IMR-90 (cell line): ENCODE measurements at regions not wholly inside any gene's neighbourhood (a gene's known extent, or its start where the extent isn't known, plus 50 kb on each side); places are given as distances from the start of the nearest gene placed in this dataset.

Source experiments
- ATAC-seq: fragments of 200-7000 bp; cut with Tn5 transposase; 2 replicates; pipeline ENCODE4 v1.9.1; 2020; ENCODE audit warnings: low read depth, mild to moderate bottlenecking, moderate library complexity
- BruUV-seq: library from RNA; stranded (reverse); fragments of 400-500 nt; replicated peaks from 2 replicates; lab custom pipeline; 2021; lab: Mats Ljungman, UMichigan
- CTCF ChIA-PET: fragments of 300-600 bp; formaldehyde crosslinking; extraction: SDS; loops from one replicate; lab custom pipeline; 2021; ENCODE audit warnings: antibody characterized with exemption; lab: Yijun Ruan, JAX
- POLR2A ChIA-PET: fragments of 300-600 bp; sonication (Branson Sonifier 250); formaldehyde crosslinking; loops from one replicate; lab custom pipeline; 2022; ENCODE audit warnings: antibody characterized with exemption; ENCODE audit not compliant: unreplicated experiment; lab: Charles Lee
- DNase-seq: peaks from one replicate; pipeline ENCODE4 v3.0.0; 2013
- H2AFZ ChIP-seq: replicated peaks from 2 replicates; pipeline ENCODE3; 2013; ENCODE audit warnings: low read length, mild to moderate bottlenecking; ENCODE audit not compliant: poor library complexity
- H2AK5ac ChIP-seq: 2 replicates; pipeline ENCODE4 v1.6.1; 2013; ENCODE audit warnings: low read depth, low read length, inconsistent platforms
- H2AK9ac ChIP-seq: replicated peaks from 2 replicates; pipeline ENCODE3; 2013; ENCODE audit warnings: mild to moderate bottlenecking, low read depth, low read length, moderate library complexity; ENCODE audit not compliant: poor library complexity
- H2BK120ac ChIP-seq: 2 replicates; pipeline ENCODE4 v1.6.1; 2013; ENCODE audit warnings: low read depth, low read length, inconsistent platforms
- H2BK15ac ChIP-seq: 3 replicates; pipeline ENCODE4 v1.6.1; 2013; ENCODE audit warnings: low read depth, low read length, inconsistent platforms
- H2BK20ac ChIP-seq: 2 replicates; pipeline ENCODE4 v1.6.1; 2013; ENCODE audit warnings: low read depth, mild to moderate bottlenecking, inconsistent platforms, low read length, moderate library complexity
- H2BK5ac ChIP-seq: 2 replicates; pipeline ENCODE4 v1.6.1; 2013; ENCODE audit warnings: mild to moderate bottlenecking, low read depth, low read length, inconsistent platforms; ENCODE audit not compliant: poor library complexity, severe bottlenecking
- H3K14ac ChIP-seq: replicated peaks from 2 replicates; pipeline ENCODE4 v1.6.1; 2013; ENCODE audit warnings: low read depth, low read length, inconsistent platforms
- H3K18ac ChIP-seq: 2 replicates; pipeline ENCODE4 v1.6.1; 2013; ENCODE audit warnings: low read depth, low read length, control low read depth
- H3K23ac ChIP-seq: 2 replicates; pipeline ENCODE4 v1.6.1; 2013; ENCODE audit warnings: low read depth, low read length, inconsistent platforms
- H3K27ac ChIP-seq: 2 replicates; pipeline ENCODE4 v1.5.1; 2013; ENCODE audit warnings: mild to moderate bottlenecking, control low read depth, low read length; ENCODE audit not compliant: insufficient read depth
- H3K27me3 ChIP-seq: 2 replicates; pipeline ENCODE4 v1.6.1; 2013; ENCODE audit warnings: low read length; ENCODE audit not compliant: control insufficient read depth, insufficient read depth
- H3K36me3 ChIP-seq: 2 replicates; pipeline ENCODE4 v1.6.1; 2013; ENCODE audit warnings: low read length, mixed read lengths; ENCODE audit not compliant: control insufficient read depth, insufficient read depth
- H3K4ac ChIP-seq: 2 replicates; pipeline ENCODE4 v1.6.1; 2013; ENCODE audit warnings: low read depth, low read length, inconsistent platforms
- H3K4me1 ChIP-seq: 2 replicates; pipeline ENCODE4 v1.6.1; 2013; ENCODE audit warnings: low read length, mixed read lengths; ENCODE audit not compliant: control insufficient read depth, insufficient read depth
- H3K4me2 ChIP-seq: 2 replicates; pipeline ENCODE4 v1.6.1; 2013; ENCODE audit warnings: low read depth, mild to moderate bottlenecking, control low read depth, low read length, moderate library complexity
- H3K4me3 ChIP-seq: 2 replicates; pipeline ENCODE4 v1.5.1; 2013; ENCODE audit warnings: low read depth, mild to moderate bottlenecking, control low read depth, low read length, moderate library complexity; ENCODE audit not compliant: insufficient read depth
- H3K56ac ChIP-seq: 2 replicates; pipeline ENCODE4 v1.6.1; 2013; ENCODE audit warnings: low read length, inconsistent platforms; ENCODE audit not compliant: insufficient read depth; ENCODE audit errors: extremely low read depth
- H3K79me1 ChIP-seq, 2 experiments: 2 replicates each; pipeline ENCODE4 v1.6.1; 2013; ENCODE audit warnings: low read length in 2 of 2, inconsistent platforms in 1 of 2, low read depth in 1 of 2
- H3K9ac ChIP-seq: 2 replicates; pipeline ENCODE4 v1.6.1; 2013; ENCODE audit warnings: low read depth, low read length, control low read depth
- H3K9me1 ChIP-seq: 2 replicates; pipeline ENCODE4 v1.6.1; 2013; ENCODE audit warnings: low read length, inconsistent platforms; ENCODE audit not compliant: insufficient read depth
- H3K9me3 ChIP-seq: 2 replicates; pipeline ENCODE4 v1.6.1; 2013; ENCODE audit warnings: low read length; ENCODE audit not compliant: control insufficient read depth, insufficient read depth
- H4K20me1 ChIP-seq: 2 replicates; pipeline ENCODE4 v1.6.1; 2013; ENCODE audit warnings: low read length, inconsistent platforms; ENCODE audit not compliant: insufficient read depth
- H4K5ac ChIP-seq: 2 replicates; pipeline ENCODE4 v1.6.1; 2013; ENCODE audit warnings: mild to moderate bottlenecking, low read depth, low read length, control low read depth
- H4K8ac ChIP-seq, 2 experiments: 2 replicates each; pipeline ENCODE4 v1.6.1; 2013; ENCODE audit warnings: low read depth in 2 of 2, low read length in 2 of 2, control low read depth in 1 of 2, inconsistent platforms in 1 of 2
- H4K91ac ChIP-seq: 2 replicates; pipeline ENCODE4 v1.6.1; 2013; ENCODE audit warnings: low read depth, low read length, inconsistent platforms; ENCODE audit not compliant: insufficient read depth
- BHLHE40 ChIP-seq: fragments of 150-350 bp; IDR thresholded peaks from 2 replicates; pipeline ENCODE4 v1.6.1; 2016; ENCODE audit warnings: mild to moderate bottlenecking, low read depth, low read length
- CEBPB ChIP-seq: IDR thresholded peaks from 2 replicates; pipeline ENCODE4 v1.6.1; 2012; ENCODE audit warnings: low read depth, low read length, improper control_type of control experiment
- CHD1 ChIP-seq: IDR thresholded peaks from 2 replicates; pipeline ENCODE4 v1.6.1; 2012; ENCODE audit warnings: low read depth, low read length, improper control_type of control experiment
- CTCF ChIP-seq: conservative IDR thresholded peaks from 2 replicates; pipeline ENCODE4 v1.5.1; 2012; ENCODE audit warnings: mild to moderate bottlenecking, low read depth, low read length, improper control_type of control experiment
- ELK1 ChIP-seq: fragments of 150-350 bp; IDR thresholded peaks from 2 replicates; pipeline ENCODE4 v1.6.1; 2016; ENCODE audit warnings: low read depth, mild to moderate bottlenecking, low read length, moderate library complexity, borderline replicate concordance
- FOS ChIP-seq: fragments of 150-350 bp; IDR thresholded peaks from 2 replicates; pipeline ENCODE4 v1.6.1; 2016; ENCODE audit warnings: low read depth, low read length
- MAFK ChIP-seq: IDR thresholded peaks from 2 replicates; pipeline ENCODE4 v1.6.1; 2012; ENCODE audit warnings: low read depth, low read length, improper control_type of control experiment
- MAZ ChIP-seq: IDR thresholded peaks from 2 replicates; pipeline ENCODE4 v1.6.1; 2012; ENCODE audit warnings: low read depth, mild to moderate bottlenecking, low read length, improper control_type of control experiment, moderate library complexity, borderline replicate concordance
- MXI1 ChIP-seq: IDR thresholded peaks from 2 replicates; pipeline ENCODE4 v1.6.1; 2012; ENCODE audit warnings: low read depth, mild to moderate bottlenecking, low read length, moderate library complexity, borderline replicate concordance
- NFE2L2 ChIP-seq: fragments of 150-350 bp; IDR thresholded peaks from 2 replicates; pipeline ENCODE4 v1.6.1; 2016; ENCODE audit warnings: low read depth, mild to moderate bottlenecking, low read length
- POLR2A ChIP-seq: IDR thresholded peaks from 2 replicates; pipeline ENCODE4 v1.6.1; 2012; ENCODE audit warnings: mild to moderate bottlenecking, low read depth, low read length
- RAD21 ChIP-seq: IDR thresholded peaks from 2 replicates; pipeline ENCODE4 v1.6.1; 2012; ENCODE audit warnings: low read length, improper control_type of control experiment
- RCOR1 ChIP-seq: IDR thresholded peaks from 2 replicates; pipeline ENCODE4 v1.6.1; 2012; ENCODE audit warnings: mild to moderate bottlenecking, low read length, improper control_type of control experiment; ENCODE audit not compliant: insufficient replicate concordance
- RFX5 ChIP-seq: IDR thresholded peaks from 2 replicates; pipeline ENCODE4 v1.8.0; 2012; ENCODE audit warnings: low read depth, mild to moderate bottlenecking, low read length, moderate library complexity
- SMC3 ChIP-seq: fragments of 150-350 bp; IDR thresholded peaks from 2 replicates; pipeline ENCODE4 v1.6.1; 2016; ENCODE audit warnings: low read depth, mild to moderate bottlenecking, antibody characterized with exemption, low read length, moderate library complexity
- USF2 ChIP-seq: fragments of 150-350 bp; IDR thresholded peaks from 2 replicates; pipeline ENCODE4 v1.6.1; 2017; ENCODE audit warnings: mild to moderate bottlenecking, antibody characterized with exemption, low read length, low read depth
- WGBS, 2 experiments: methylation state at CpG; one replicate each; pipeline versions ENCODE4 v1.1.5 to v1.1.7; 2013; ENCODE audit warnings: missing lambda C conversion rate in 2 of 2; ENCODE audit not compliant: insufficient read length in 1 of 2; ENCODE audit errors: extremely low coverage in 2 of 2; 5-methylcytosine and 5-hydroxymethylcytosine counted together
- dilution Hi-C: fragments of 300-500 bp; cut with HindIII; formaldehyde crosslinking; loops from one replicate; pipeline ENCODE4 v1.14.3; 2018; ENCODE audit warnings: low sequenced_read_pairs; ENCODE audit not compliant: unreplicated experiment
- in situ Hi-C: fragments of 300-500 bp; cut with MboI; formaldehyde crosslinking; loops from 3 replicates; pipeline ENCODE4 v1.14.3; 2019; ENCODE audit warnings: low sequenced_read_pairs, inconsistent platforms, mixed read lengths
- intact Hi-C: fragments of 100-400 bp; cut with micrococcal nuclease; formaldehyde crosslinking; loops from 2 replicates; pipeline ENCODE4 v1.10.0; 2022

GRCh38 chr3:132841621-132842020 is 119.4 kb upstream of the NPHP3 start:
- no peak overlapping the region for H3K14ac ChIP-seq
- no peaks in the 10 kb centered on the region for H3K79me1 ChIP-seq
- no peak overlapping the region for H3K27ac ChIP-seq
- H2AK5ac ChIP-seq: no peak overlapping the region
- no peak overlapping the region for H3K23ac ChIP-seq
- no peak overlapping the region for H2AFZ ChIP-seq
- DNase-seq: no peak
- ATAC-seq: no peak
- ChIA-PET POLR2A (no interaction called here), CTCF (interaction anchor here (0.5 kb wide), 1 partner anchor 12 kb away, joined by 4 read pairs; no protein-coding TSS in a partner anchor)
- H3K56ac ChIP-seq: no peak overlapping the region
- no peak overlapping the region for H3K18ac ChIP-seq
- H3K4me1 ChIP-seq: no peaks in the 10 kb centered on the region
- no peak overlapping the region for H4K91ac ChIP-seq
- H4K20me1 ChIP-seq: no peaks in the 10 kb centered on the region
- no peak overlapping the region for H2BK120ac ChIP-seq
- dilution Hi-C loops (no loop called here), intact Hi-C loops (no loop called here), in situ Hi-C loops (no loop called here)
- no peak overlapping the region for H2BK15ac ChIP-seq
- H3K9me3 ChIP-seq: no peaks in the 10 kb centered on the region
- H2AK9ac ChIP-seq: no peak overlapping the region
- no peak overlapping the region for H2BK5ac ChIP-seq
- H3K4ac ChIP-seq: no peak overlapping the region
- H3K9me1 ChIP-seq: no peaks in the 10 kb centered on the region
- no peaks in the 10 kb centered on the region; the same call in 1 of the 2 replicates for H3K27me3 ChIP-seq
- H4K8ac ChIP-seq: no peak overlapping the region
- TF ChIP-seq FOS: no peak
- no peak for TF ChIP-seq RAD21
- TF ChIP-seq MAZ: no peak
- TF ChIP-seq BHLHE40: no peak
- no peak for TF ChIP-seq NFE2L2
- TF ChIP-seq MXI1: no peak
- no peak for TF ChIP-seq CEBPB
- TF ChIP-seq SMC3: no peak
- no peak for TF ChIP-seq RCOR1
- no peak for TF ChIP-seq POLR2A
- TF ChIP-seq USF2: no peak
- no peak for TF ChIP-seq ELK1
- no peak for TF ChIP-seq CHD1
- TF ChIP-seq RFX5: no peak
- TF ChIP-seq MAFK: no peak
- TF ChIP-seq CTCF: no peak
- no peak overlapping the region for H4K5ac ChIP-seq
- no peak overlapping the region for H3K9ac ChIP-seq
- BruUV-seq: no TSS peak
- no peak overlapping the region for H2BK20ac ChIP-seq
- H3K36me3 ChIP-seq: no peaks in the 10 kb centered on the region
- H3K4me3 ChIP-seq: no peak overlapping the region
- no peak overlapping the region for H3K4me2 ChIP-seq
- no CpG with 5 or more reads among the region's 2 CpGs for whole genome bisulfite sequencing, 2 experiments
